Body of pancreas (tissue), 4 donors: ENCODE measurements at regions not wholly inside any gene's neighbourhood (a gene's known extent, or its start where the extent isn't known, plus 50 kb on each side); places are given as distances from the start of the nearest gene placed in this dataset.

Source experiments
- ATAC-seq: fragments of 150-250 bp; one replicate; pipeline ENCODE4 v1.9.1; 2016
- DNase-seq, 4 donors: peaks; one replicate each; pipeline ENCODE4 v3.0.0-alpha.2; 2019
- H3K27ac ChIP-seq, 4 donors: fragments of 200-600 bp; sonication (generic); 1 replicate in 3 of 4; 2 replicates in 1 of 4; pipeline versions ENCODE4 v1.5.1 to v1.6.1; 2016 to 2019; ENCODE audit warnings: mild to moderate bottlenecking in 1 of 4, mixed read lengths in 1 of 4, moderate library complexity in 1 of 4
- H3K27me3 ChIP-seq, 2 donors: fragments of 200-600 bp; sonication (generic); one replicate each; pipeline ENCODE4 v1.6.0; 2016; ENCODE audit warnings: mild to moderate bottlenecking in 1 of 2
- H3K36me3 ChIP-seq, 2 donors: fragments of 200-600 bp; sonication (generic); replicated peaks in 1 of 2; 2 replicates each; pipeline ENCODE4 v1.5.1; 2016; ENCODE audit warnings: low read depth in 2 of 2; ENCODE audit not compliant: insufficient read depth in 1 of 2
- H3K4me1 ChIP-seq: fragments of 200-600 bp; sonication (generic); one replicate; pipeline ENCODE4 v1.6.0; 2016
- H3K4me3 ChIP-seq, 2 donors: fragments of 200-600 bp; sonication (generic); 1 replicate in 1 of 2; 2 replicates in 1 of 2; pipeline ENCODE4 v1.5.1; 2016 to 2019
- H3K9me3 ChIP-seq, 3 donors: fragments of 200-600 bp; sonication (generic); 1 replicate in 2 of 3; 2 replicates in 1 of 3; pipeline ENCODE4 v1.5.1; 2016
- POLR2A ChIP-seq, 3 donors: fragments of 450-650 bp; IDR thresholded peaks; one replicate each; pipeline ENCODE4 v1.6.1; 2016; ENCODE audit warnings: antibody characterized with exemption in 3 of 3, mild to moderate bottlenecking in 2 of 3
- WGBS, 2 donors: methylation state at CpG; one replicate each; pipeline ENCODE4 v1.1.5; 2017; 5-methylcytosine and 5-hydroxymethylcytosine counted together
- intact Hi-C: fragments of 100-400 bp; cut with DNase I; formaldehyde crosslinking; loops from one replicate; pipeline ENCODE4 v1.15.1; 2023
- TF ChIP-seq, protein P1 (sequence below), 7 experiments: fragments of 450-650 bp in 4 of 7; fragments of 200-600 bp in 3 of 7; sonication (generic) in 3 of 7; IDR thresholded peaks; one replicate each; pipeline ENCODE4 v1.5.1; 2016 to 2019; ENCODE audit warnings: antibody characterized with exemption in 7 of 7

DNA sequence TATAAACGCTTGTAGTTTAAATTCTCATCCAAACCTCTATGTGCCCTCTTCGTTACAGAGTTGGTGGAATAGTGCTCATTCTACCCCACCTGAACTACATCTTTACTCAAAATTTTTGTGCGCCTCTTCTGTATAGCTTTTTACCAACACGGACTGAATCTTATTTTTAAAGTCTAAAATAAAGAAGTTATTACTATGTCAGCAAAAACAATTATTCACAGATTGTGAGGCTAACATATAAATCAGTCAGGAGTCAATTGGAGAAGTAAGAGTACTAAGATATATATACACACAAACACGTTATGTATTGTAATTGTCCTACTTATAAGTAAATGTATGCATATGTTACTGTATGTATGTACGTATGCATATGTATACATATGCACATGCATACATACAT, 274.9 kb upstream of the ADGRL4 start:
- TF ChIP-seq, protein P1, sequence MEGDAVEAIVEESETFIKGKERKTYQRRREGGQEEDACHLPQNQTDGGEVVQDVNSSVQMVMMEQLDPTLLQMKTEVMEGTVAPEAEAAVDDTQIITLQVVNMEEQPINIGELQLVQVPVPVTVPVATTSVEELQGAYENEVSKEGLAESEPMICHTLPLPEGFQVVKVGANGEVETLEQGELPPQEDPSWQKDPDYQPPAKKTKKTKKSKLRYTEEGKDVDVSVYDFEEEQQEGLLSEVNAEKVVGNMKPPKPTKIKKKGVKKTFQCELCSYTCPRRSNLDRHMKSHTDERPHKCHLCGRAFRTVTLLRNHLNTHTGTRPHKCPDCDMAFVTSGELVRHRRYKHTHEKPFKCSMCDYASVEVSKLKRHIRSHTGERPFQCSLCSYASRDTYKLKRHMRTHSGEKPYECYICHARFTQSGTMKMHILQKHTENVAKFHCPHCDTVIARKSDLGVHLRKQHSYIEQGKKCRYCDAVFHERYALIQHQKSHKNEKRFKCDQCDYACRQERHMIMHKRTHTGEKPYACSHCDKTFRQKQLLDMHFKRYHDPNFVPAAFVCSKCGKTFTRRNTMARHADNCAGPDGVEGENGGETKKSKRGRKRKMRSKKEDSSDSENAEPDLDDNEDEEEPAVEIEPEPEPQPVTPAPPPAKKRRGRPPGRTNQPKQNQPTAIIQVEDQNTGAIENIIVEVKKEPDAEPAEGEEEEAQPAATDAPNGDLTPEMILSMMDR (IDR thresholded peaks at IDR 0.05), result no peak
- no peak for TF ChIP-seq POLR2A (IDR thresholded peaks at IDR 0.05)
- no peaks in the 10 kb centered on the region for H3K27me3 ChIP-seq
- no peaks in the 10 kb centered on the region for H3K4me1 ChIP-seq
- 52 to 68% methylated on average over 6 of the region's 6 CpGs for WGBS, 2 donors
- H3K27ac ChIP-seq, result no peak overlapping the region
- intact Hi-C loops, result no loop called here
- no peak overlapping the region for H3K4me3 ChIP-seq
- DNase-seq, result no peak
- H3K9me3 ChIP-seq, result no peaks in the 10 kb centered on the region
- H3K36me3 ChIP-seq, result no peaks in the 10 kb centered on the region
- no peak for ATAC-seq

DNA sequence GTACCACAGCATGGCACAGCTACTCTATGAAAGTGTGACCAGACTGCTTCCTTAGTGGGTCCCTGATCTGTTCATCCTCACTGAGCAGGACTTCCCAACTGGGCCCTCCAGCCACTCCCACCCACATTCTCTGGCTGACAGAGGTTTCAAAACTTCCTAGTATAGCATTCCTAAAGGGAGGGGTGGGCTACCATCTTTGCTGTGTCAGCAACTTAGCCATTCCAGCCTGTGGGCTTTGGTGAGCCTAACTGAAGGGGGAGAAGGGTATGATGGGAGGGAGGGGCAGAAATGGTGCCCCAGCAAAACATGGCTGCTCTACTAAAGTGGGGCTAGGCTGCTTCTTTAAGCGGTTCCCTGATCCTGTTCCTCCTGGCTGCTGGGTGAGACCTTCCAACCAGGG, 265.2 kb upstream of the ADGRL4 start:
- intact Hi-C loops, result no loop called here
- WGBS, 2 donors, result 82 to 100% methylated on average over 1 of the region's 1 CpG
- TF ChIP-seq, protein P1 (IDR thresholded peaks at IDR 0.05), result no peak
- TF ChIP-seq POLR2A (IDR thresholded peaks at IDR 0.05), result no peak
- no peak overlapping the region for H3K27ac ChIP-seq
- no peaks in the 10 kb centered on the region for H3K9me3 ChIP-seq
- H3K4me1 ChIP-seq, result no peaks in the 10 kb centered on the region
- ATAC-seq (no peak), DNase-seq (no peak)
- no peaks in the 10 kb centered on the region for H3K27me3 ChIP-seq
- H3K36me3 ChIP-seq, result no peaks in the 10 kb centered on the region
- no peak overlapping the region for H3K4me3 ChIP-seq

DNA sequence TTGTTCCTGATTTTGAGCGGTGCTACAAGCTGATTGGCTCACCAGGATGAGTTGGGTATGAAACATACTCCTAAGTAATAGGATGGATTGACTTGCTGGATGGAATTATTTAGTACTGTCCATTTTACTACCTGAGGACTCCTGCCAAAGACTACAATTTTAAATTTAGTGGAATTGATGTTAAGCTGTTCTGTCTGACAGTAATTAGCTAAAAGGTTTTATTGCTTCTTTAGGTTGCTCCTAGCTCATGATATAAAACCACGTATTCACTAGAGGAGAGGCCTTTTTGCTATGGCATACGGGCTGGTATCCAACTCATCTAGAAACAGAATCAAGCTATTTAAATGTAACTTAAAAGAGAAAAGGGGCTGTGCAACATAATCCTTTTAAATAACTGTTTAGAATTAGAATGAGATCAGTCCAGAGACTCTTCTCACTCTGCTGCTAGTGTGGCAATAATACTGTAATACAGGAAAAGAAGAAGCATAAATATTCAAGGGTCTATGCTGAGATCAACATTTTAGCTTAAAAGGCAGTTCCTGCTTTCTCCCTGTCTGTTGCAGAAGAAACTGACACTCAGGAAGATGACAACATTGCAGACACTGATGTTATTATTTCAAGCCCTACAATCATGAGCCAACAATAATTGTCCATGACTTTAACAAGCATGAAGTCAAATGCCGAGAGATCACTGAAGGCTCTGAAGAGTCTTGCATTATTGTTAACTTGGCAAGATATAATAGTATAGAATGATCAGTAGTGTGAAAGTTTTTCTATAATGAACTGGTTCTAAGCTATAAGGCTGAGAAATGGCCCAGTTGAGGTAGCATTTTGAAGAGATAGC, 258.7 kb upstream of the ADGRL4 start:
- Histone ChIP-seq H3K27ac (no peak overlapping the region), H3K36me3 (no peaks in the 10 kb centered on the region), H3K9me3 (no peaks in the 10 kb centered on the region), H3K4me3 (no peak overlapping the region), H3K4me1 (no peaks in the 10 kb centered on the region), H3K27me3 (no peaks in the 10 kb centered on the region)
- ATAC-seq (no peak), DNase-seq (no peak)
- 89 to 94% methylated on average over 4 of the region's 4 CpGs for WGBS, 2 donors
- TF ChIP-seq, protein P1 (IDR thresholded peaks at IDR 0.05), result no peak
- no peak for TF ChIP-seq POLR2A (IDR thresholded peaks at IDR 0.05)
- intact Hi-C loops, result no loop called here

DNA sequence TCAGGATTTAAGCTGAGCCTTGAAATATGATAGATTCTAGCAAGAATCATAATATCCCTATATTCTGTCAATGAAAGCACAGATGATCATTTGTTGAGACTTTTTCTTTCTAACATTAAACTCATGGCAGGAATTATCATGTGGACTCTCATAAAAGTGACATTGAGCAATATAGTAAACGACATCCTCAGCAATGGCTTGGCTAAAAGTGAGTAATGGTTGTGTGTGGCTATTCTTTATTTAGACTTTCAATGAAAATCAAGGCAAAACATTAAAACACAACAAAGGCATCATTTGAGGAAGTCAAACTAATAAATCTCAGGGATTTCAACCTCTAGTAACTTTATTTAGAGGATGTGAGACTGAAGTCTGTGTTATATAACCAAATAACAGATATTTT, 257.8 kb upstream of the ADGRL4 start:
- Histone ChIP-seq H3K27ac (no peak overlapping the region), H3K27me3 (no peaks in the 10 kb centered on the region), H3K4me1 (no peaks in the 10 kb centered on the region), H3K36me3 (no peaks in the 10 kb centered on the region), H3K9me3 (peaks cover 0 to 4% (median 0%) of the 10 kb centered on the region in 3 donors), H3K4me3 (no peak overlapping the region)
- no peak for DNase-seq
- WGBS, 2 donors, result 31 to 58% methylated on average over 1 of the region's 1 CpG
- TF ChIP-seq, protein P1 (IDR thresholded peaks at IDR 0.05), result no peak
- TF ChIP-seq POLR2A (IDR thresholded peaks at IDR 0.05), result no peak
- no peak for ATAC-seq
- intact Hi-C loops, result no loop called here

DNA sequence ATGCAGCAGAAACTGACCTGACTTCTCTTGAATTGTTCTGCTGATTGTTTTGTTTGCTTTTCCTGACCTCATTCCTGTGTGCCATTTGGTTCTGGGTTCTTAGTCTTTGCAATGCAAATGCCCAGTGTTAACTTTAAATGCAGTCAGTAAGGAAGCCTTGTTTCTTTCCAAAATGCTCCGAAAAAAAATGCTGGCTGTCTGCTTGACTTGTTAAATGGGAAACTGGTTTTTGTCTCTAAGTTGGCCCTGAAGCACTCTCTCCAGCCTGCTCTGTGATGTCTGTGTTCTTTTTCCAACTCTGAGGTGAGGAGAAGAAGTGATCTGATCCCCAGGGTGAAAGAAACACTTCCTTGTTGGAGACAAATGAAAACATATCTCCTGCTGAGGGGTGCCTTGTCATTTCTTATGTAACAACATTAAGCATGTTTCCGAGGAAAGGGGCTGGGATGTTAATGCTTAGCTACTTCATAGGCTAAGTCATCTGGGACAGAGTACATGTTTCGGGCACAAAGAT, 256.3 kb upstream of the ADGRL4 start:
- Histone ChIP-seq H3K4me1 (no peaks in the 10 kb centered on the region), H3K4me3 (no peak overlapping the region), H3K9me3 (peaks cover 0 to 4% (median 0%) of the 10 kb centered on the region in 3 donors), H3K36me3 (no peaks in the 10 kb centered on the region), H3K27me3 (no peaks in the 10 kb centered on the region), H3K27ac (no peak overlapping the region)
- ATAC-seq, result no peak
- DNase-seq, result no peak
- WGBS, 2 donors, result 54 to 60% methylated on average over 3 of the region's 3 CpGs
- intact Hi-C loops, result no loop called here
- TF ChIP-seq, protein P1 (IDR thresholded peaks at IDR 0.05), result no peak
- no peak for TF ChIP-seq POLR2A (IDR thresholded peaks at IDR 0.05)
